ENCODE measurements at regions not wholly inside any gene's neighbourhood (a gene's known extent, or its start where the extent isn't known, plus 50 kb on each side); places are given as distances from the start of the nearest gene placed in this dataset.
A peak's percentile ranks its signal among the peaks of the same experiment; 100 is the strongest.
"Not testable (repeated sequence)": the region's sequence is repeated elsewhere in the genome, so short reads cannot be mapped to it uniquely, and the experiment has no call there.

DNA sequence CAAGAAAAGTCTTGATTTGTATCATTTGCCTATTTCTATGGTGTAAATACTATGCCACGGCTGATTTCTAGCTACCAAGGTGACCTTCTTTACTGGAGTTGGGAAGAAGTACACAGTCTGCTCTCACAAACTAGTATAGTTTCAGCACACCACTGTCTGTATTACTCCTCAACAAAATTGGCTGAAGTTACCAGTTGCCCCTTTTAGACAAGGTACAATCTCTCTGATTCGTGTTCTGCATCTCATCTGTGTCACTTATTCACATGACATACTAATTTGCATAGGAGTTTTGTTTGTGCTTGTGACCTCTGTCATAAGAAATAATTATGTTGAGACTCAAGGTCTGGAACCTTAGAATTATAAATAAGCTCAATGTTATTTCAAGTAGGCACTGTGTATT is 97.3 kb downstream of the C11orf87 start:
- H4K20me1 ChIP-seq (ENCODE audit: insufficient read depth, low read length), result no peaks in the 10 kb centered on the region
- H3K9ac ChIP-seq (ENCODE audit: low read length), result no peak overlapping the region
- H3K4me1 Mint-ChIP-seq (ENCODE audit: low read depth, unreplicated experiment), result peaks cover 2% of the 10 kb centered on the region
- H3K79me2 ChIP-seq (ENCODE audit: insufficient read depth, low read length), result no peaks in the 10 kb centered on the region
- H3K4me3 ChIP-seq (ENCODE audit: insufficient read depth, low read depth, low read length), result no peak overlapping the region
- H3K4me3 Mint-ChIP-seq (ENCODE audit: unreplicated experiment), result no peak overlapping the region
- no peak overlapping the region for H3K27ac Mint-ChIP-seq (ENCODE audit: unreplicated experiment)
- no peaks in the 10 kb centered on the region for H3K4me1 ChIP-seq (ENCODE audit: insufficient read depth, low read length)
- no peak overlapping the region for H2AFZ ChIP-seq (ENCODE audit: low read depth, low read length)
- no peak overlapping the region for H3K27ac ChIP-seq (ENCODE audit: low read depth, low read length)
- no peaks in the 10 kb centered on the region for H3K27me3 Mint-ChIP-seq (ENCODE audit: low read depth, unreplicated experiment)
- H3K36me3 Mint-ChIP-seq (ENCODE audit: low read depth, unreplicated experiment), result no peaks in the 10 kb centered on the region
- no peak for TF ChIP-seq EZH2 (IDR thresholded peaks at IDR 0.05; ENCODE audit: insufficient read depth, low read length)
- TF ChIP-seq, protein P1, sequence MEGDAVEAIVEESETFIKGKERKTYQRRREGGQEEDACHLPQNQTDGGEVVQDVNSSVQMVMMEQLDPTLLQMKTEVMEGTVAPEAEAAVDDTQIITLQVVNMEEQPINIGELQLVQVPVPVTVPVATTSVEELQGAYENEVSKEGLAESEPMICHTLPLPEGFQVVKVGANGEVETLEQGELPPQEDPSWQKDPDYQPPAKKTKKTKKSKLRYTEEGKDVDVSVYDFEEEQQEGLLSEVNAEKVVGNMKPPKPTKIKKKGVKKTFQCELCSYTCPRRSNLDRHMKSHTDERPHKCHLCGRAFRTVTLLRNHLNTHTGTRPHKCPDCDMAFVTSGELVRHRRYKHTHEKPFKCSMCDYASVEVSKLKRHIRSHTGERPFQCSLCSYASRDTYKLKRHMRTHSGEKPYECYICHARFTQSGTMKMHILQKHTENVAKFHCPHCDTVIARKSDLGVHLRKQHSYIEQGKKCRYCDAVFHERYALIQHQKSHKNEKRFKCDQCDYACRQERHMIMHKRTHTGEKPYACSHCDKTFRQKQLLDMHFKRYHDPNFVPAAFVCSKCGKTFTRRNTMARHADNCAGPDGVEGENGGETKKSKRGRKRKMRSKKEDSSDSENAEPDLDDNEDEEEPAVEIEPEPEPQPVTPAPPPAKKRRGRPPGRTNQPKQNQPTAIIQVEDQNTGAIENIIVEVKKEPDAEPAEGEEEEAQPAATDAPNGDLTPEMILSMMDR (IDR thresholded peaks at IDR 0.05; ENCODE audit: insufficient read depth, low read depth, low read length), result no peak
- DNase-seq (ENCODE audit: low read depth) (no peak), FAIRE-seq (peak; percentile 45)
- no peaks in the 10 kb centered on the region for H3K36me3 ChIP-seq (ENCODE audit: insufficient read depth, low read length)
- no peaks in the 10 kb centered on the region for H3K9me3 Mint-ChIP-seq (ENCODE audit: unreplicated experiment)
- peaks cover 2% of the 10 kb centered on the region for H3K9me3 ChIP-seq (ENCODE audit: insufficient read depth, low read depth, low read length)
- no peaks in the 10 kb centered on the region for H3K27me3 ChIP-seq (ENCODE audit: insufficient read depth, low read length)
- H3K4me2 ChIP-seq (ENCODE audit: low read length), result no peak overlapping the region

DNA sequence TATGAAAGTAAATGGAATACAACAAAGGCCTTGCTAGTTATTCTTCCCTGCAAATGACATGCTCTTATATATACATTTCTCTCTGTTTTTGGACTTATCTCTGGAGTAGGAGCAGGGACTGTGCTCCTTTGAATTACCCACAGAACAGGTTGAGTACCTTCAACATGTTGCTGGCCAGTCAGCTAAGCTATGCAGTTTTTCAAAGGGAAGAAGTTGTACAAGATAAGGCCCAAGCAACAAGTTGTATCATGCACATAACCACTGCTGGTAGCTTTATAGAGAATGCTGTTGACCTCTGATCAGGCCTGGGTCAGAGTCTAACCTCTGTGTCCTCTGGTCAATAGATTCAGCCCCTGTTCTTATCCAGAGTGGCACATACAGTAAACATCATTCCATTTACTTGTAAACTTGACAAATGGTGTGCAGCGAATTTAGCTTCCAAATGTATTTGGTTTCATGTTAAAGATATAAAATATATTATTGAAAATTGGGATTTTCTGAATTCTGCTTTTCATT is 99.6 kb downstream of the C11orf87 start:
- Mint-ChIP-seq H3K4me1 (ENCODE audit: low read depth, unreplicated experiment) (no peaks in the 10 kb centered on the region), H3K27me3 (ENCODE audit: low read depth, unreplicated experiment) (no peaks in the 10 kb centered on the region), H3K4me3 (ENCODE audit: unreplicated experiment) (no peak overlapping the region), H3K9me3 (ENCODE audit: unreplicated experiment) (peaks cover 1% of the 10 kb centered on the region), H3K27ac (ENCODE audit: unreplicated experiment) (no peak overlapping the region), H3K36me3 (ENCODE audit: low read depth, unreplicated experiment) (no peaks in the 10 kb centered on the region)
- Histone ChIP-seq H3K79me2 (ENCODE audit: insufficient read depth, low read length) (no peaks in the 10 kb centered on the region), H3K4me1 (ENCODE audit: insufficient read depth, low read length) (no peaks in the 10 kb centered on the region), H3K27me3 (ENCODE audit: insufficient read depth, low read length) (no peaks in the 10 kb centered on the region), H3K27ac (ENCODE audit: low read depth, low read length) (no peak overlapping the region), H3K36me3 (ENCODE audit: insufficient read depth, low read length) (no peaks in the 10 kb centered on the region), H3K9ac (ENCODE audit: low read length) (no peak overlapping the region), H2AFZ (ENCODE audit: low read depth, low read length) (no peak overlapping the region), H3K9me3 (ENCODE audit: insufficient read depth, low read depth, low read length) (no peaks in the 10 kb centered on the region), H3K4me2 (ENCODE audit: low read length) (no peak overlapping the region), H4K20me1 (ENCODE audit: insufficient read depth, low read length) (no peaks in the 10 kb centered on the region), H3K4me3 (ENCODE audit: insufficient read depth, low read depth, low read length) (no peak overlapping the region)
- TF ChIP-seq, protein P1 (IDR thresholded peaks at IDR 0.05; ENCODE audit: insufficient read depth, low read depth, low read length), result no peak
- no peak for TF ChIP-seq EZH2 (IDR thresholded peaks at IDR 0.05; ENCODE audit: insufficient read depth, low read length)
- FAIRE-seq (no peak), DNase-seq (ENCODE audit: low read depth) (no peak)

DNA sequence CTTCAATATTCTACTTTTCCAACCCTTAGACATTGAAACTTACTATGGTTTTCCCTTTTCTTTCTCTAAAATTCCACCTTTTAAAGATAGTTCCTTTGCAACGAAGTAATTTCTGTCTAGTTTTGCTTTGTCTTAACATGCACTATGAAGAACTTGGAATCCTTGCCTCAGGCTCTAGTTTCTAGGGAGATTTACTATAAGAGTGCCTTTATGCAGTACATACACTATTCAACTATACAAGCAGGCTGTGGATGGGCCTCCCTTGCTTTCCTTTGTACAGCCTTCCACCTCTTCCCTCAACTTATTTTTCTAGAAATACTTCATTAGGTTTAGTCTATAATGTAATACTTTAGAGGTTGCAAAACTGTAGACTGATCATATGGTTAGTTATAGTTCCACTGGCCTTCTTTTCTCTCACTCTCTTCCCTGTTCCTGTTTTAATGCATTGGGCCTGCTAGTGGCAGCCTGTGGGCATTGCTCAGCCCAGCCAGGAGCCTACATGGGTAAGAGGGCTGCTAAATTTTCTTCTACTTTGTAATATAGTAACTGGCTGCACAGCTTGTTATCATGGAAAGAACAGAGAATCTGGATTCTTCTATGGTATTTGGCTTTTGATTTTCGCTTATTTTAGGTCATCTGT is 100.2 kb downstream of the C11orf87 start:
- H3K4me1 Mint-ChIP-seq (ENCODE audit: low read depth, unreplicated experiment), result peaks cover 3% of the 10 kb centered on the region
- DNase-seq (ENCODE audit: low read depth) (no peak), FAIRE-seq (no peak)
- no peak overlapping the region for H3K4me3 ChIP-seq (ENCODE audit: insufficient read depth, low read depth, low read length)
- no peaks in the 10 kb centered on the region for H3K4me1 ChIP-seq (ENCODE audit: insufficient read depth, low read length)
- no peak overlapping the region for H3K27ac Mint-ChIP-seq (ENCODE audit: unreplicated experiment)
- no peak for TF ChIP-seq EZH2 (IDR thresholded peaks at IDR 0.05; ENCODE audit: insufficient read depth, low read length)
- TF ChIP-seq, protein P1 (IDR thresholded peaks at IDR 0.05; ENCODE audit: insufficient read depth, low read depth, low read length), result no peak
- peaks cover 1% of the 10 kb centered on the region for H3K9me3 Mint-ChIP-seq (ENCODE audit: unreplicated experiment)
- no peak overlapping the region for H3K9ac ChIP-seq (ENCODE audit: low read length)
- no peak overlapping the region for H3K4me2 ChIP-seq (ENCODE audit: low read length)
- no peak overlapping the region for H3K4me3 Mint-ChIP-seq (ENCODE audit: unreplicated experiment)
- no peaks in the 10 kb centered on the region for H3K9me3 ChIP-seq (ENCODE audit: insufficient read depth, low read depth, low read length)
- no peaks in the 10 kb centered on the region for H3K79me2 ChIP-seq (ENCODE audit: insufficient read depth, low read length)
- no peak overlapping the region for H3K27ac ChIP-seq (ENCODE audit: low read depth, low read length)
- H3K27me3 ChIP-seq (ENCODE audit: insufficient read depth, low read length), result no peaks in the 10 kb centered on the region
- no peaks in the 10 kb centered on the region for H3K27me3 Mint-ChIP-seq (ENCODE audit: low read depth, unreplicated experiment)
- H4K20me1 ChIP-seq (ENCODE audit: insufficient read depth, low read length), result no peaks in the 10 kb centered on the region
- H2AFZ ChIP-seq (ENCODE audit: low read depth, low read length), result no peak overlapping the region
- no peaks in the 10 kb centered on the region for H3K36me3 ChIP-seq (ENCODE audit: insufficient read depth, low read length)
- no peaks in the 10 kb centered on the region for H3K36me3 Mint-ChIP-seq (ENCODE audit: low read depth, unreplicated experiment)

DNA sequence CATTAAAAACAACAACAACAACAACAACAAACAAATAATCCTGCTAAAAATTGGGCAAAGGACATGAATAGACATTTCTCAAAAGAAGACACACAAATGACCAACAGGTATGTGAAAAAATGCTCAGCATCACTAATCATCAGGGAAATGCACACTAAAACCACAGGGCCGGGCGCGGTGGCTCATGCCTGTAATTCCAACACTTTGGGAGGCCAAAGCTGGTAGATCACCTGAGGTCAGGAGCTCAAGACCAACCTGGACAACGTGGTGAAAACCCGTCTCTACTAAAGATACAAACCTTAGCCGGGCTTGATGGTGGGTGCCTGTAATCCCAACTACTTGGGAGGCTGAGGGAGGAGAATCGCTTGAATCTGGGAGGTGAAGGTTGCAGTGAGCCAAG is 103.6 kb downstream of the C11orf87 start:
- not testable (repeated sequence) for H3K4me3 ChIP-seq (ENCODE audit: insufficient read depth, low read depth, low read length); H3K79me2 ChIP-seq (ENCODE audit: insufficient read depth, low read length); FAIRE-seq; H3K36me3 Mint-ChIP-seq (ENCODE audit: low read depth, unreplicated experiment); H3K36me3 ChIP-seq (ENCODE audit: insufficient read depth, low read length); DNase-seq (ENCODE audit: low read depth); H3K9ac ChIP-seq (ENCODE audit: low read length); H3K27ac Mint-ChIP-seq (ENCODE audit: unreplicated experiment); H3K9me3 ChIP-seq (ENCODE audit: insufficient read depth, low read depth, low read length); H3K27me3 Mint-ChIP-seq (ENCODE audit: low read depth, unreplicated experiment); H4K20me1 ChIP-seq (ENCODE audit: insufficient read depth, low read length); H3K4me1 ChIP-seq (ENCODE audit: insufficient read depth, low read length); H3K4me2 ChIP-seq (ENCODE audit: low read length); H2AFZ ChIP-seq (ENCODE audit: low read depth, low read length); H3K4me1 Mint-ChIP-seq (ENCODE audit: low read depth, unreplicated experiment); H3K27ac ChIP-seq (ENCODE audit: low read depth, low read length); H3K27me3 ChIP-seq (ENCODE audit: insufficient read depth, low read length); H3K4me3 Mint-ChIP-seq (ENCODE audit: unreplicated experiment); H3K9me3 Mint-ChIP-seq (ENCODE audit: unreplicated experiment)
